ENCODE measurements at regions not wholly inside any gene's neighbourhood (a gene's known extent, or its start where the extent isn't known, plus 50 kb on each side); places are given as distances from the start of the nearest gene placed in this dataset.

DNA sequence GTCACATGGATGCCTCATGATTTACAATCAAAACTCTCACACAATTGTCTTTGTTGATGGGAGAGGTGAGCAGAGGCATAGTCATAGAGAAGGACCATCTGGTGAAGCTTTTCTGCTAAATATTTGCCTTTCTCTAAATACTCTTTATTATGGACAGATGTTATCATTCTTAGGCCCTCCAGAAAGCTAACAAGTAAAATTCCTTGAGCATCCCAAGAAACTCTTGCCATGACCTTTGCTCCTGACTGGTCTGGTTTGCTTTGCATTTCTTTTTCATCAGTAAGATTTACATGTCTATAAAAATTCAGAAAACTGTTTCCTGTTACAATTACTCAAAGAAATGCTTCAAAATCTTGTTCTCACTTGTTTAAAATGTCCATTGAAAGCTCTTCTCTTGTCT, 1336.6 kb upstream of the CDH8 start:
- intact Hi-C loops (cut with micrococcal nuclease; ENCODE audit: unreplicated experiment), result no loop called here
- Histone ChIP-seq H3K4me1 (ENCODE audit: control insufficient read depth, insufficient read depth, low read length) (no peaks in the 10 kb centered on the region), H3K4me3 (no peak overlapping the region), H2AFZ (ENCODE audit: control insufficient read depth, low read depth, low read length) (no peak overlapping the region), H4K20me1 (ENCODE audit: control insufficient read depth, insufficient read depth) (no peaks in the 10 kb centered on the region), H3K27me3 (replicated peaks in 1 of 2; ENCODE audit: control insufficient read depth in 2 of 2, insufficient read depth in 2 of 2, low read length in 1 of 2) (no peaks in the 10 kb centered on the region), H3K36me3 (ENCODE audit: control insufficient read depth in 2 of 2, insufficient read depth in 2 of 2, low read length in 1 of 2) (no peaks in the 10 kb centered on the region), H3K9ac (ENCODE audit: control insufficient read depth, insufficient read depth, low read length) (no peak overlapping the region), H3K9me3 (replicated peaks; ENCODE audit: control insufficient read depth, insufficient read depth, low read length) (no peaks in the 10 kb centered on the region), H3K4me2 (ENCODE audit: control insufficient read depth, insufficient read depth) (no peak overlapping the region), H3K79me2 (ENCODE audit: control insufficient read depth, insufficient read depth, low read length) (no peaks in the 10 kb centered on the region), H3K27ac (ENCODE audit: control insufficient read depth, insufficient read depth) (no peak overlapping the region)
- ChIA-PET CTCF (no interaction called here), RAD21 (ENCODE audit: unreplicated experiment) (no interaction called here), SMC1A (ENCODE audit: uncharacterized antibody, unreplicated experiment) (no interaction called here), POLR2A (no interaction called here)
- BruUV-seq (replicated peaks), result no TSS peak
- no peak for FAIRE-seq
- in situ Hi-C loops (cut with MboI), result no loop called here
- TF ChIP-seq, protein P1, sequence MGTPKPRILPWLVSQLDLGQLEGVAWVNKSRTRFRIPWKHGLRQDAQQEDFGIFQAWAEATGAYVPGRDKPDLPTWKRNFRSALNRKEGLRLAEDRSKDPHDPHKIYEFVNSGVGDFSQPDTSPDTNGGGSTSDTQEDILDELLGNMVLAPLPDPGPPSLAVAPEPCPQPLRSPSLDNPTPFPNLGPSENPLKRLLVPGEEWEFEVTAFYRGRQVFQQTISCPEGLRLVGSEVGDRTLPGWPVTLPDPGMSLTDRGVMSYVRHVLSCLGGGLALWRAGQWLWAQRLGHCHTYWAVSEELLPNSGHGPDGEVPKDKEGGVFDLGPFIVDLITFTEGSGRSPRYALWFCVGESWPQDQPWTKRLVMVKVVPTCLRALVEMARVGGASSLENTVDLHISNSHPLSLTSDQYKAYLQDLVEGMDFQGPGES (IDR thresholded peaks at IDR 0.05), result no peak
- TF ChIP-seq TARDBP (IDR thresholded peaks at IDR 0.05; ENCODE audit: borderline replicate concordance) (no peak), ZSCAN29 (IDR thresholded peaks at IDR 0.05) (no peak), SKIL (IDR thresholded peaks at IDR 0.05; ENCODE audit: low read depth, poor library complexity, severe bottlenecking) (no peak), MTA3 (IDR thresholded peaks at IDR 0.05; ENCODE audit: borderline replicate concordance, low read length) (no peak), RELB (IDR thresholded peaks at IDR 0.05; ENCODE audit: low read depth) (no peak), CEBPB (IDR thresholded peaks at IDR 0.05; ENCODE audit: borderline replicate concordance in 1 of 2, low read depth in 2 of 2, low read length in 2 of 2) (no peak), EED (IDR thresholded peaks at IDR 0.05; ENCODE audit: low read depth) (no peak), BCL3 (IDR thresholded peaks at IDR 0.05; ENCODE audit: borderline replicate concordance, insufficient read depth, low read depth, low read length, poor library complexity, severe bottlenecking) (no peak)
- TF ChIP-seq, protein P2, sequence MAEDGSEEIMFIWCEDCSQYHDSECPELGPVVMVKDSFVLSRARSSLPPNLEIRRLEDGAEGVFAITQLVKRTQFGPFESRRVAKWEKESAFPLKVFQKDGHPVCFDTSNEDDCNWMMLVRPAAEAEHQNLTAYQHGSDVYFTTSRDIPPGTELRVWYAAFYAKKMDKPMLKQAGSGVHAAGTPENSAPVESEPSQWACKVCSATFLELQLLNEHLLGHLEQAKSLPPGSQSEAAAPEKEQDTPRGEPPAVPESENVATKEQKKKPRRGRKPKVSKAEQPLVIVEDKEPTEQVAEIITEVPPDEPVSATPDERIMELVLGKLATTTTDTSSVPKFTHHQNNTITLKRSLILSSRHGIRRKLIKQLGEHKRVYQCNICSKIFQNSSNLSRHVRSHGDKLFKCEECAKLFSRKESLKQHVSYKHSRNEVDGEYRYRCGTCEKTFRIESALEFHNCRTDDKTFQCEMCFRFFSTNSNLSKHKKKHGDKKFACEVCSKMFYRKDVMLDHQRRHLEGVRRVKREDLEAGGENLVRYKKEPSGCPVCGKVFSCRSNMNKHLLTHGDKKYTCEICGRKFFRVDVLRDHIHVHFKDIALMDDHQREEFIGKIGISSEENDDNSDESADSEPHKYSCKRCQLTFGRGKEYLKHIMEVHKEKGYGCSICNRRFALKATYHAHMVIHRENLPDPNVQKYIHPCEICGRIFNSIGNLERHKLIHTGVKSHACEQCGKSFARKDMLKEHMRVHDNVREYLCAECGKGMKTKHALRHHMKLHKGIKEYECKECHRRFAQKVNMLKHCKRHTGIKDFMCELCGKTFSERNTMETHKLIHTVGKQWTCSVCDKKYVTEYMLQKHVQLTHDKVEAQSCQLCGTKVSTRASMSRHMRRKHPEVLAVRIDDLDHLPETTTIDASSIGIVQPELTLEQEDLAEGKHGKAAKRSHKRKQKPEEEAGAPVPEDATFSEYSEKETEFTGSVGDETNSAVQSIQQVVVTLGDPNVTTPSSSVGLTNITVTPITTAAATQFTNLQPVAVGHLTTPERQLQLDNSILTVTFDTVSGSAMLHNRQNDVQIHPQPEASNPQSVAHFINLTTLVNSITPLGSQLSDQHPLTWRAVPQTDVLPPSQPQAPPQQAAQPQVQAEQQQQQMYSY (CRISPR knock-in tag; IDR thresholded peaks at IDR 0.05), result no peak
- no peak for DNase-seq (ENCODE audit: low read depth, low spot score)
- no peak for ATAC-seq
